Adrenal gland (tissue), 9 donors: ENCODE measurements at regions not wholly inside any gene's neighbourhood (a gene's known extent, or its start where the extent isn't known, plus 50 kb on each side); places are given as distances from the start of the nearest gene placed in this dataset.

Experiments used
- DNase-seq, 7 donors: peaks; one replicate each; pipeline ENCODE4 v3.0.0-alpha.2; 2019 to 2020
- H3K27ac ChIP-seq, 5 donors: fragments of 200-600 bp; sonication (generic) in 4 of 5; 1 replicate in 3 of 5; 2 replicates in 2 of 5; pipeline versions ENCODE4 v1.5.1 to v1.8.0; 2016 to 2020; ENCODE audit warnings: mild to moderate bottlenecking in 1 of 5
- H3K27me3 ChIP-seq: fragments of 200-600 bp; 2 replicates; pipeline ENCODE4 v1.8.0; 2021
- H3K36me3 ChIP-seq, 2 donors: fragments of 200-600 bp; replicated peaks in 1 of 2; 1 replicate in 1 of 2; 2 replicates in 1 of 2; pipeline versions ENCODE4 v1.5.1 to v1.8.0; 2018 to 2022
- H3K4me1 ChIP-seq, 2 donors: fragments of 200-600 bp; replicated peaks in 1 of 2; 1 replicate in 1 of 2; 2 replicates in 1 of 2; pipeline versions ENCODE4 v1.5.1 to v1.8.0; 2018 to 2021
- H3K4me3 ChIP-seq, 4 donors: fragments of 200-600 bp; sonication (generic) in 3 of 4; one replicate each; pipeline ENCODE4 v1.5.1; 2016 to 2018
- H3K9me3 ChIP-seq, 3 donors: fragments of 200-600 bp; sonication (generic) in 1 of 3; replicated peaks in 1 of 3; 1 replicate in 2 of 3; 2 replicates in 1 of 3; pipeline versions ENCODE4 v1.5.1 to v1.8.0; 2016 to 2021
- POLR2A ChIP-seq, 2 donors: fragments of 450-650 bp; IDR thresholded peaks; one replicate each; pipeline ENCODE4 v1.6.1; 2017; ENCODE audit warnings: antibody characterized with exemption in 2 of 2, mild to moderate bottlenecking in 2 of 2, moderate library complexity in 1 of 2
- WGBS, 4 donors: extraction: QIAGEN DNeasy Blood & Tissue Kit in 2 of 4; methylation state at CpG; one replicate each; pipeline versions ENCODE4 v1.1.5 to v1.1.7; 2013 to 2017; 5-methylcytosine and 5-hydroxymethylcytosine counted together
- intact Hi-C, 2 donors: fragments of 100-400 bp; cut with DNase I; formaldehyde crosslinking; loops; one replicate each; pipeline versions ENCODE4 v1.14.1 to v1.15.0; 2022 to 2023
- TF ChIP-seq, protein P1 (sequence below), 6 experiments: fragments of 450-650 bp in 4 of 6; fragments of 200-600 bp in 2 of 6; sonication (generic) in 1 of 6; IDR thresholded peaks; 1 replicate in 5 of 6; 2 replicates in 1 of 6; pipeline versions ENCODE4 v1.5.1 to v1.8.0; 2016 to 2021; ENCODE audit warnings: antibody characterized with exemption in 6 of 6, mild to moderate bottlenecking in 2 of 6, moderate library complexity in 1 of 6
- donor health status: healthy with polysubstance abuse.
- donor health status: Bipolar disorder and iron deficiency.
- donor health status: DM: yes; HTN: yes; CAD: no.
- donor health status: DM: no; HTN: no; CAD: no.
- donor health status: DM: no; HTN: no; CAD: no.

DNA sequence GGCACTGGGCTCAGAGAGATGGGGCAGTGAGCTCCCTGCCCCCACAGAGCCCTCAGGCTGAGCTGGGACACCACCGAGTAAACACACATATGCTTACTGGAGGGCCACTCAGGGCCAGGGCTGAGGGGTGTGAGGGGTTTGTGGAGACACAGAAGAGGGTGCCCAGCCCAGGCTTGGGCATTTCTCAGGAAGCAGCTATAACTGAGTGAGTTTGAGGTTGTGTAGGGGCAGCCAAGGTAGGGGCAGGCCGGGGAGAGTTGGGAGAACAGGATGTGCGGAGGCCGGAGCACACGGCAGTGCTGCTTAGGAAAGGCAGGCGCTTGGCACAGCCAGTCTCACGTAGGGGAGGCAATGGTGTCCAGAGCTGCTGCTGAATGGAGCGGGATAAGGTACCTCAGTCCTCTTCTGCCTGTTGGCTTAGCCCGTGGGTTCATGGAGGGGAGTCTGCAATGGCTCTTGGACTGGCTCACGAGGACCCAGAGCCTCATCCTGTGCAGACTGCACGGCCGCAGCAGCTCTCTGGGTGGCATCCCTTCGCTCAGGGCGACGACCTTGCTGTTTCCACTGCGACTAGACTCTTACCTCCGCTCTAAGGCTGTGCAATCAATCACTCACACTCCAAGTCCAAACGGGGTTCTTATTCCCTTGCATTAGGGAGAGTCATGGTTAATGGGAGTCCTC is 466.1 kb upstream of the HS6ST1 start:
- no peaks in the 10 kb centered on the region for H3K27me3 ChIP-seq
- H3K9me3 ChIP-seq: no peaks in the 10 kb centered on the region
- DNase-seq: no peak
- H3K36me3 ChIP-seq: no peaks in the 10 kb centered on the region
- H3K4me1 ChIP-seq: no peaks in the 10 kb centered on the region
- 71 to 82% (median 80%) methylated on average over 17 to 18 of the region's 18 CpGs for WGBS, 4 donors
- TF ChIP-seq, protein P1, sequence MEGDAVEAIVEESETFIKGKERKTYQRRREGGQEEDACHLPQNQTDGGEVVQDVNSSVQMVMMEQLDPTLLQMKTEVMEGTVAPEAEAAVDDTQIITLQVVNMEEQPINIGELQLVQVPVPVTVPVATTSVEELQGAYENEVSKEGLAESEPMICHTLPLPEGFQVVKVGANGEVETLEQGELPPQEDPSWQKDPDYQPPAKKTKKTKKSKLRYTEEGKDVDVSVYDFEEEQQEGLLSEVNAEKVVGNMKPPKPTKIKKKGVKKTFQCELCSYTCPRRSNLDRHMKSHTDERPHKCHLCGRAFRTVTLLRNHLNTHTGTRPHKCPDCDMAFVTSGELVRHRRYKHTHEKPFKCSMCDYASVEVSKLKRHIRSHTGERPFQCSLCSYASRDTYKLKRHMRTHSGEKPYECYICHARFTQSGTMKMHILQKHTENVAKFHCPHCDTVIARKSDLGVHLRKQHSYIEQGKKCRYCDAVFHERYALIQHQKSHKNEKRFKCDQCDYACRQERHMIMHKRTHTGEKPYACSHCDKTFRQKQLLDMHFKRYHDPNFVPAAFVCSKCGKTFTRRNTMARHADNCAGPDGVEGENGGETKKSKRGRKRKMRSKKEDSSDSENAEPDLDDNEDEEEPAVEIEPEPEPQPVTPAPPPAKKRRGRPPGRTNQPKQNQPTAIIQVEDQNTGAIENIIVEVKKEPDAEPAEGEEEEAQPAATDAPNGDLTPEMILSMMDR (IDR thresholded peaks at IDR 0.05): no peak
- H3K4me3 ChIP-seq: no peak overlapping the region
- intact Hi-C loops: no loop called here
- H3K27ac ChIP-seq: no peak overlapping the region

GRCh38 chr2:128786316-128786715 is 467.6 kb upstream of the HS6ST1 start:
- no peaks in the 10 kb centered on the region for H3K27me3 ChIP-seq
- WGBS, 4 donors: 86 to 92% (median 89%) methylated on average over 6 of the region's 6 CpGs
- no peak overlapping the region for H3K27ac ChIP-seq
- intact Hi-C loops: no loop called here
- no peak overlapping the region for H3K4me3 ChIP-seq
- TF ChIP-seq, protein P1 (IDR thresholded peaks at IDR 0.05): no peak
- no peak for TF ChIP-seq POLR2A (IDR thresholded peaks at IDR 0.05)
- H3K9me3 ChIP-seq: no peaks in the 10 kb centered on the region
- no peaks in the 10 kb centered on the region for H3K36me3 ChIP-seq
- no peak for DNase-seq
- H3K4me1 ChIP-seq: no peaks in the 10 kb centered on the region

- H3K9me3 ChIP-seq: no peaks in the 10 kb centered on the region
- H3K4me3 ChIP-seq: no peak overlapping the region
- DNase-seq: no peak
- WGBS, 4 donors: 73 to 83% (median 77%) methylated on average over 7 to 9 of the region's 9 CpGs
- no peaks in the 10 kb centered on the region for H3K27me3 ChIP-seq
- intact Hi-C loops: no loop called here
- TF ChIP-seq, protein P1 (IDR thresholded peaks at IDR 0.05): no peak
- TF ChIP-seq POLR2A (IDR thresholded peaks at IDR 0.05): no peak
- no peak overlapping the region for H3K27ac ChIP-seq
- no peaks in the 10 kb centered on the region for H3K4me1 ChIP-seq
- H3K36me3 ChIP-seq: no peaks in the 10 kb centered on the region
Measured at GRCh38 chr2:128786741-128787478, 468.2 kb upstream of the HS6ST1 start.

DNA sequence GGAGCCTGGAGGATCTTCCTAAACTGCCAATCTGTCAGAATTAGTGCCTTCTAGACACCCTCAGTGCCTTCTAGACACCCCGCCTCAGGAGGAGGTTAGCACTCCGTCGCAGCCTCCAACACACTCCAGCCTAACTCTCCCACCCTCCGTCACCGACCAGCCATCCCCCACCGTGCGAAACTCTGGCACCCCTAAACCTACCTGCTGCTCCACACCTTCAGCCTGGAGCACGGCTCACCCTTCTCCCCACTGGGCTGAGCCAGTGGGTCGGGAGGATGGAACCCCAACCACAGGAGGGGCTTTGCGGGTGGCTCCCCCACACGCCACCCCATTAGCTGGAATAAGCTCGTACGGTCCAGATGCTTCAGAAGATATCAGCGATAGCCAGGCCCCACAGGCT is 468.9 kb upstream of the HS6ST1 start:
- TF ChIP-seq POLR2A (IDR thresholded peaks at IDR 0.05): no peak
- TF ChIP-seq, protein P1 (IDR thresholded peaks at IDR 0.05): no peak
- DNase-seq: no peak
- WGBS, 4 donors: 84 to 89% (median 86%) methylated on average over 14 of the region's 14 CpGs
- Histone ChIP-seq H3K4me1 (no peaks in the 10 kb centered on the region), H3K27ac (no peak overlapping the region), H3K9me3 (no peaks in the 10 kb centered on the region), H3K4me3 (no peak overlapping the region), H3K27me3 (no peaks in the 10 kb centered on the region), H3K36me3 (no peaks in the 10 kb centered on the region)
- intact Hi-C loops: no loop called here
